ENCODE measurements at regions not wholly inside any gene's neighbourhood (a gene's known extent, or its start where the extent isn't known, plus 50 kb on each side); places are given as distances from the start of the nearest gene placed in this dataset.

DNA sequence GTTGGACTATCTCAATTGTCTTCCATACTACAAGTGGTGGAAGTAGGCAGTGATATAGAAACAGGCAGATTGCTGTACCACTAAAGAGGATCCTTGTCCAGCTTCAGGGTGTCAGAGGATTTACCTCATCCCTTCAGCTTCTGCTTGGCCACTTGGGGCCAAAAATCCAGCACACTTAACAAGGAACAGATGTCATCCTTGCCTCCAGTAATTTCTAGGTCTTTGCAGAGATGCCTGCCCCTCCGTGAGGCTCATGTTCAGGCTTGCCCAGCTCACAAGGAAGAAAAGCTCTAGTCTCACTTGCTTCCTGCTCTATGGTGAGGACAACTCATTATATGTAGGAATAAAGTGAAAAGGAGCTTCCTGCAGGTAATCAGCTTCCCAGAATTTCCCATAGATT lies 510.3 kb downstream of the EPHA3 start:
- Histone ChIP-seq H3K18ac (ENCODE audit: extremely low read depth, low read length) (no peak overlapping the region), H3K4me1 (replicated peaks in 1 of 4; ENCODE audit: control insufficient read depth in 3 of 4, insufficient read depth in 4 of 4, low read length in 3 of 4) (no peaks in the 10 kb centered on the region), H2AFZ (ENCODE audit: low read length) (peak overlapping the region; percentile 99), H3K14ac (ENCODE audit: insufficient read length) (no peak overlapping the region), H3K23ac (ENCODE audit: insufficient read length) (no peak overlapping the region), H3K4ac (replicated peaks; ENCODE audit: insufficient read length, low read depth, low read length) (no peak overlapping the region), H2BK12ac (ENCODE audit: low read depth, low read length) (no peak overlapping the region), H2BK15ac (ENCODE audit: low read length) (no peak overlapping the region), H4K91ac (replicated peaks; ENCODE audit: insufficient read length, low read length) (no peak overlapping the region), H3K27me3 (replicated peaks in 1 of 4; ENCODE audit: control insufficient read depth in 3 of 4, extremely low read depth in 1 of 4, insufficient read depth in 3 of 4, low read length in 3 of 4) (no peaks in the 10 kb centered on the region), H2BK20ac (ENCODE audit: low read length) (no peak overlapping the region), H3K36me3 (ENCODE audit: control insufficient read depth in 2 of 4, insufficient read depth in 4 of 4, low read length in 3 of 4) (no peaks in the 10 kb centered on the region), H3K56ac (replicated peaks; ENCODE audit: insufficient read length, low read depth, low read length) (no peak overlapping the region), H3K79me2 (ENCODE audit: control insufficient read depth in 1 of 2, insufficient read depth in 2 of 2, low read length in 2 of 2) (no peaks in the 10 kb centered on the region), H3K4me2 (ENCODE audit: insufficient read depth in 1 of 2, low read depth in 2 of 2, low read length in 2 of 2) (no peak overlapping the region), H4K8ac (ENCODE audit: extremely low read depth, insufficient read depth, low read length) (no peak overlapping the region), H3K9ac (replicated peaks in 1 of 4; ENCODE audit: extremely low read depth in 1 of 4, low read depth in 3 of 4, low read length in 3 of 4) (no peak overlapping the region), H2BK5ac (ENCODE audit: low read depth, low read length) (no peak overlapping the region), H3K4me3 (ENCODE audit: extremely low read depth in 1 of 4, insufficient read depth in 2 of 4, low read depth in 3 of 4, low read length in 4 of 4) (no peak overlapping the region), H3K23me2 (ENCODE audit: low read depth, low read length) (no peaks in the 10 kb centered on the region), H4K20me1 (replicated peaks in 1 of 2; ENCODE audit: control insufficient read depth in 1 of 2, insufficient read depth in 2 of 2, low read length in 2 of 2) (no peaks in the 10 kb centered on the region), H3K79me1 (ENCODE audit: low read depth, low read length) (no peaks in the 10 kb centered on the region), H3K9me3 (ENCODE audit: insufficient read depth in 2 of 2, low read depth in 1 of 2, low read length in 1 of 2) (no peaks in the 10 kb centered on the region), H2AK5ac (ENCODE audit: low read depth, low read length) (no peak overlapping the region), H3K27ac (ENCODE audit: low read depth, low read length) (no peak overlapping the region; the same call in 1 of the 2 replicates), H2BK120ac (replicated peaks; ENCODE audit: low read depth, low read length) (no peak overlapping the region), H4K5ac (ENCODE audit: insufficient read length, low read depth, low read length) (no peak overlapping the region)
- ChIA-PET CTCF (ENCODE audit: partially characterized antibody) (no interaction called here), POLR2A (ENCODE audit: partially characterized antibody) (no interaction called here)
- FAIRE-seq: no peak
- no peak for DNase-seq (ENCODE audit: low read depth in 1 of 2, low spot score in 2 of 2)
- 100% methylated on average over 1 of the region's 1 CpG; no CpG with 5 or more reads in 1 of the 2 experiments for WGBS, 2 experiments (ENCODE audit: extremely low coverage in 1 of 2, insufficient coverage in 1 of 2, insufficient read length in 1 of 2, insufficient replicate concordance in 2 of 2, low coverage in 1 of 2, low lambda C conversion rate in 2 of 2, missing lambda C conversion rate in 1 of 2)
- TF ChIP-seq, protein P1, sequence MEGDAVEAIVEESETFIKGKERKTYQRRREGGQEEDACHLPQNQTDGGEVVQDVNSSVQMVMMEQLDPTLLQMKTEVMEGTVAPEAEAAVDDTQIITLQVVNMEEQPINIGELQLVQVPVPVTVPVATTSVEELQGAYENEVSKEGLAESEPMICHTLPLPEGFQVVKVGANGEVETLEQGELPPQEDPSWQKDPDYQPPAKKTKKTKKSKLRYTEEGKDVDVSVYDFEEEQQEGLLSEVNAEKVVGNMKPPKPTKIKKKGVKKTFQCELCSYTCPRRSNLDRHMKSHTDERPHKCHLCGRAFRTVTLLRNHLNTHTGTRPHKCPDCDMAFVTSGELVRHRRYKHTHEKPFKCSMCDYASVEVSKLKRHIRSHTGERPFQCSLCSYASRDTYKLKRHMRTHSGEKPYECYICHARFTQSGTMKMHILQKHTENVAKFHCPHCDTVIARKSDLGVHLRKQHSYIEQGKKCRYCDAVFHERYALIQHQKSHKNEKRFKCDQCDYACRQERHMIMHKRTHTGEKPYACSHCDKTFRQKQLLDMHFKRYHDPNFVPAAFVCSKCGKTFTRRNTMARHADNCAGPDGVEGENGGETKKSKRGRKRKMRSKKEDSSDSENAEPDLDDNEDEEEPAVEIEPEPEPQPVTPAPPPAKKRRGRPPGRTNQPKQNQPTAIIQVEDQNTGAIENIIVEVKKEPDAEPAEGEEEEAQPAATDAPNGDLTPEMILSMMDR (IDR thresholded peaks at IDR 0.05; ENCODE audit: control extremely low read depth in 1 of 3, insufficient read depth in 1 of 3, low read depth in 1 of 3, low read length in 3 of 3): no peak
- TF ChIP-seq ASH2L (IDR thresholded peaks at IDR 0.05; ENCODE audit: low read length) (no peak), CBX5 (IDR thresholded peaks at IDR 0.05; ENCODE audit: low read depth, low read length) (no peak), SAP30 (IDR thresholded peaks at IDR 0.05; ENCODE audit: insufficient read depth, insufficient replicate concordance, low read length) (no peak)
- TF ChIP-seq, protein P2, sequence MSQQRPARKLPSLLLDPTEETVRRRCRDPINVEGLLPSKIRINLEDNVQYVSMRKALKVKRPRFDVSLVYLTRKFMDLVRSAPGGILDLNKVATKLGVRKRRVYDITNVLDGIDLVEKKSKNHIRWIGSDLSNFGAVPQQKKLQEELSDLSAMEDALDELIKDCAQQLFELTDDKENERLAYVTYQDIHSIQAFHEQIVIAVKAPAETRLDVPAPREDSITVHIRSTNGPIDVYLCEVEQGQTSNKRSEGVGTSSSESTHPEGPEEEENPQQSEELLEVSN (IDR thresholded peaks at IDR 0.05): no peak
- TF ChIP-seq, protein P3, sequence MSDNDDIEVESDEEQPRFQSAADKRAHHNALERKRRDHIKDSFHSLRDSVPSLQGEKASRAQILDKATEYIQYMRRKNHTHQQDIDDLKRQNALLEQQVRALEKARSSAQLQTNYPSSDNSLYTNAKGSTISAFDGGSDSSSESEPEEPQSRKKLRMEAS (IDR thresholded peaks at IDR 0.05): no peak

All from H1 (cell line).